Left ventricle myocardium inferior (tissue), 1 donor: ENCODE measurements at regions not wholly inside any gene's neighbourhood (a gene's known extent, or its start where the extent isn't known, plus 50 kb on each side); places are given as distances from the start of the nearest gene placed in this dataset.

Experiments used
- DNase-seq: peaks from one replicate; pipeline ENCODE4 v3.0.0-alpha.2; 2020
- H3K27ac ChIP-seq: fragments of 200-600 bp; replicated peaks from 2 replicates; pipeline ENCODE4 v1.8.0; 2021
- H3K27me3 ChIP-seq: fragments of 200-600 bp; 2 replicates; pipeline ENCODE4 v1.8.0; 2021; ENCODE audit warnings: low read depth
- H3K36me3 ChIP-seq: fragments of 200-600 bp; 2 replicates; pipeline ENCODE4 v1.8.0; 2021
- H3K4me1 ChIP-seq: fragments of 200-600 bp; 2 replicates; pipeline ENCODE4 v1.8.0; 2021
- H3K4me3 ChIP-seq: fragments of 200-600 bp; 2 replicates; pipeline ENCODE4 v1.8.0; 2021; ENCODE audit warnings: mild to moderate bottlenecking, moderate library complexity
- H3K9me3 ChIP-seq: fragments of 200-600 bp; replicated peaks from 2 replicates; pipeline ENCODE4 v1.8.0; 2021
- intact Hi-C: fragments of 100-400 bp; cut with micrococcal nuclease; formaldehyde crosslinking; loops from one replicate; pipeline ENCODE4 v1.11.0; 2022
- TF ChIP-seq, protein P1 (sequence below): fragments of 200-600 bp; IDR thresholded peaks from 2 replicates; pipeline ENCODE4 v1.8.0; 2021; ENCODE audit warnings: antibody characterized with exemption, mild to moderate bottlenecking, borderline replicate concordance
- donor health status: DM: no; HTN: yes; CAD: no; lungs with severe emphysema.

- H3K4me1 ChIP-seq = no peaks in the 10 kb centered on the region
- DNase-seq = no peak
- TF ChIP-seq, protein P1, sequence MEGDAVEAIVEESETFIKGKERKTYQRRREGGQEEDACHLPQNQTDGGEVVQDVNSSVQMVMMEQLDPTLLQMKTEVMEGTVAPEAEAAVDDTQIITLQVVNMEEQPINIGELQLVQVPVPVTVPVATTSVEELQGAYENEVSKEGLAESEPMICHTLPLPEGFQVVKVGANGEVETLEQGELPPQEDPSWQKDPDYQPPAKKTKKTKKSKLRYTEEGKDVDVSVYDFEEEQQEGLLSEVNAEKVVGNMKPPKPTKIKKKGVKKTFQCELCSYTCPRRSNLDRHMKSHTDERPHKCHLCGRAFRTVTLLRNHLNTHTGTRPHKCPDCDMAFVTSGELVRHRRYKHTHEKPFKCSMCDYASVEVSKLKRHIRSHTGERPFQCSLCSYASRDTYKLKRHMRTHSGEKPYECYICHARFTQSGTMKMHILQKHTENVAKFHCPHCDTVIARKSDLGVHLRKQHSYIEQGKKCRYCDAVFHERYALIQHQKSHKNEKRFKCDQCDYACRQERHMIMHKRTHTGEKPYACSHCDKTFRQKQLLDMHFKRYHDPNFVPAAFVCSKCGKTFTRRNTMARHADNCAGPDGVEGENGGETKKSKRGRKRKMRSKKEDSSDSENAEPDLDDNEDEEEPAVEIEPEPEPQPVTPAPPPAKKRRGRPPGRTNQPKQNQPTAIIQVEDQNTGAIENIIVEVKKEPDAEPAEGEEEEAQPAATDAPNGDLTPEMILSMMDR = no peak
- no peaks in the 10 kb centered on the region for H3K27me3 ChIP-seq
- H3K27ac ChIP-seq = no peak overlapping the region
- H3K9me3 ChIP-seq = no peaks in the 10 kb centered on the region
- no peaks in the 10 kb centered on the region for H3K36me3 ChIP-seq
- intact Hi-C loops = no loop called here
- H3K4me3 ChIP-seq = no peak overlapping the region
Measured at GRCh38 chrX:139093201-139093600, 381.7 kb upstream of the FGF13 start.

DNA sequence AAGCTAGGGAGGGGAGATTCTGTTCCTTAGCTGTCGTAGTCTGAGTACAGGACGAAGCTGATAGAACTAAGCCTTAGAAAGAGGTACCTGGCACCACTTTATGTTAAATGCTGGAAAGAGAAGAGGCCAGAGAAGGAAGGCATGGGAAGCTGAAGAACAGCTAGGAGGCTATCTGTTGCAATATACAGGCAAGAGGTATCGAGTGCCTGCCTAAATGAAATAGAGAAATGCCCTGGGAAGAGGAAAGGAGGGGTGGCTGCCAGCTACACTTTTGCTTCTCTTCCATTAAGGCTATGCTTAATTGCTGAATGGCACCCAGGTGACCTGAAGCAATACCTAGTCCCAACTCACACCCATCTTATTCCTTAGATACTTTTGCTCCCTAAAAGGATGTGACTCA, 380.4 kb upstream of the FGF13 start:
- intact Hi-C loops = no loop called here
- Histone ChIP-seq H3K36me3 (no peaks in the 10 kb centered on the region), H3K4me3 (no peak overlapping the region), H3K9me3 (no peaks in the 10 kb centered on the region), H3K27ac (no peak overlapping the region), H3K4me1 (no peaks in the 10 kb centered on the region), H3K27me3 (no peaks in the 10 kb centered on the region)
- DNase-seq = no peak
- TF ChIP-seq, protein P1 = no peak

GRCh38 chrX:139091066-139091465, 379.5 kb upstream of the FGF13 start:
- Histone ChIP-seq H3K27ac (no peak overlapping the region), H3K4me3 (no peak overlapping the region), H3K9me3 (no peaks in the 10 kb centered on the region), H3K4me1 (no peaks in the 10 kb centered on the region), H3K36me3 (no peaks in the 10 kb centered on the region), H3K27me3 (no peaks in the 10 kb centered on the region)
- DNase-seq = no peak
- TF ChIP-seq, protein P1 = no peak
- intact Hi-C loops = no loop called here

GRCh38 chrX:139086246-139086645, 374.7 kb upstream of the FGF13 start:
- Histone ChIP-seq H3K9me3 (no peaks in the 10 kb centered on the region), H3K36me3 (no peaks in the 10 kb centered on the region), H3K27ac (no peak overlapping the region), H3K4me1 (no peaks in the 10 kb centered on the region), H3K4me3 (no peak overlapping the region), H3K27me3 (no peaks in the 10 kb centered on the region)
- intact Hi-C loops = no loop called here
- DNase-seq = no peak
- TF ChIP-seq, protein P1 = no peak

DNA sequence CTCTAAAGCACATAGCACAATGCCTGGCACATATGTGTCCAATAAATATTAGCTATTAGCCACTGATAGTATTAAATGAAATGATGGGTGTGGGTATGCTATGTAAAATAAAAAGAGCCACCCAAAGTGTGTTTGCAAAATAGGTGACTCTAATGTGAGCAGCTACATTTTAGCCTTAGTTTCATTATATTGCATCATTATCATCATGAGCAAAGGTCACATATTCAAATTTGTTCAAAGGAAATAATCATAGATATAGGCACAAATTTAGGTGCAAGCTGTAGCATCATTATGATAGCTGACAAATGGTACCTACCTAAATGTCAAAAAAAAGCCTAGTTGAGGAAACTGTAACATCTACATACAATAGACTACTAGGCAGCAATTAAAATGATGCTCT, 373.9 kb upstream of the FGF13 start:
- Histone ChIP-seq H3K36me3 (no peaks in the 10 kb centered on the region), H3K4me1 (no peaks in the 10 kb centered on the region), H3K27ac (no peak overlapping the region), H3K27me3 (no peaks in the 10 kb centered on the region), H3K4me3 (no peak overlapping the region), H3K9me3 (no peaks in the 10 kb centered on the region)
- no peak for DNase-seq
- TF ChIP-seq, protein P1 = no peak
- intact Hi-C loops = no loop called here

GRCh38 chrX:139083191-139083590, 371.7 kb upstream of the FGF13 start:
- Histone ChIP-seq H3K36me3 (no peaks in the 10 kb centered on the region), H3K27ac (no peak overlapping the region), H3K27me3 (no peaks in the 10 kb centered on the region), H3K4me1 (no peaks in the 10 kb centered on the region), H3K9me3 (no peaks in the 10 kb centered on the region), H3K4me3 (no peak overlapping the region)
- intact Hi-C loops = no loop called here
- no peak for DNase-seq
- TF ChIP-seq, protein P1 = no peak
